ENCODE measurements at regions not wholly inside any gene's neighbourhood (a gene's known extent, or its start where the extent isn't known, plus 50 kb on each side); places are given as distances from the start of the nearest gene placed in this dataset.

DNA sequence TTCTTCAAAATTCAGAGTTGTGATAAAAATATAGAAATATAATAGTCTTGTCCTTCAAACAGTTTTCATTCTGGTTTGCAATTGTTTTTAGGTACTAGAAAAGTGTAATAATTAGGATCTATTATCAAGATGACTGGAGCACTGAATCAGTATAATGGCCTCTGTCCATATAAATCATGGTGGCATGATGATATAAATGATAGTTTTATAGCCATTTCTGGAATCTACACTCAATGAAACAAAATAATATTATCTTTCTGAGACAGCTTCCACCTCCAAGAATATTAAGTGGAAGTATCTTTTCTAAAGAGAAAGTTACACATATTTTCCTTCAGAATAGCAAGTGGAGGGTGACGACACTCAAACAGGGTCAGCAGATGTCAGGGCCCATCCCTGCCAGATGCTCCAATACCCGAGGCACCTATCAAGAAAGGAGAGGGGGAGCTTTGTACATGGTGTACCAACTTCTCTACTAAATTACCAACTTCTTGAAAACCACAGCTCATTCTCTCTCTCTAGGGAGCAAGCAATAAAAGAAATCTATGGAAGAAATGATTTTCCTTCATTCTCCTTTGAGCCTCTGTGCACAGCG lies 882.7 kb upstream of the CHAC2 start:
- H3K4me3 Mint-ChIP-seq (ENCODE audit: low read depth): no peak overlapping the region
- H3K36me3 Mint-ChIP-seq (ENCODE audit: insufficient read depth): no peaks in the 10 kb centered on the region
- no peak for DNase-seq (ENCODE audit: low spot score, unreplicated experiment)
- no peaks in the 10 kb centered on the region for H3K4me1 Mint-ChIP-seq (ENCODE audit: low read depth)
- TF ChIP-seq, protein P1, sequence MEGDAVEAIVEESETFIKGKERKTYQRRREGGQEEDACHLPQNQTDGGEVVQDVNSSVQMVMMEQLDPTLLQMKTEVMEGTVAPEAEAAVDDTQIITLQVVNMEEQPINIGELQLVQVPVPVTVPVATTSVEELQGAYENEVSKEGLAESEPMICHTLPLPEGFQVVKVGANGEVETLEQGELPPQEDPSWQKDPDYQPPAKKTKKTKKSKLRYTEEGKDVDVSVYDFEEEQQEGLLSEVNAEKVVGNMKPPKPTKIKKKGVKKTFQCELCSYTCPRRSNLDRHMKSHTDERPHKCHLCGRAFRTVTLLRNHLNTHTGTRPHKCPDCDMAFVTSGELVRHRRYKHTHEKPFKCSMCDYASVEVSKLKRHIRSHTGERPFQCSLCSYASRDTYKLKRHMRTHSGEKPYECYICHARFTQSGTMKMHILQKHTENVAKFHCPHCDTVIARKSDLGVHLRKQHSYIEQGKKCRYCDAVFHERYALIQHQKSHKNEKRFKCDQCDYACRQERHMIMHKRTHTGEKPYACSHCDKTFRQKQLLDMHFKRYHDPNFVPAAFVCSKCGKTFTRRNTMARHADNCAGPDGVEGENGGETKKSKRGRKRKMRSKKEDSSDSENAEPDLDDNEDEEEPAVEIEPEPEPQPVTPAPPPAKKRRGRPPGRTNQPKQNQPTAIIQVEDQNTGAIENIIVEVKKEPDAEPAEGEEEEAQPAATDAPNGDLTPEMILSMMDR (IDR thresholded peaks at IDR 0.05; ENCODE audit: unreplicated experiment): no peak
- H3K27ac Mint-ChIP-seq: no peak overlapping the region
- no peaks in the 10 kb centered on the region for H3K27me3 Mint-ChIP-seq
- no peaks in the 10 kb centered on the region for H3K9me3 Mint-ChIP-seq (ENCODE audit: low read depth)

DNA sequence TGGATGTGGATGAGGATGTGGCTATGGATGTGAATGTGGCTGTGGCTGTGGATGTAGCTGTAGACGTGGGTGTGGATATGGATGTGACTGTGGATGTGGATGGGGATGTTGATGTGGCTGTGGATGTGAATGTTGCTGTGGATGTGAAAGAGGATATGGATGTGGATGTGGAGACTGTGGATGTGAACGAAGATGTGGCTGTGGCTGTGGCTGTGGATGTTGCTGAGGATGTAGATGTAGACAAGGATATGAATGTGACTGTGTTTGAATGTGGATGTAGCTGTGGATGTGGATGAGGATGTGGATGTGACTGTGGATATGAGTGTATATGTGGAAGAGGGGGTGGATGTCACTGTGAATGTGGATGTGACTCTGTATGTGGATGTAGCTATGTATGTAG lies 884.6 kb upstream of the CHAC2 start:
- Mint-ChIP-seq H3K27ac (no peak overlapping the region), H3K27me3 (no peaks in the 10 kb centered on the region)
- TF ChIP-seq, protein P1 (IDR thresholded peaks at IDR 0.05; ENCODE audit: unreplicated experiment): no peak

DNA sequence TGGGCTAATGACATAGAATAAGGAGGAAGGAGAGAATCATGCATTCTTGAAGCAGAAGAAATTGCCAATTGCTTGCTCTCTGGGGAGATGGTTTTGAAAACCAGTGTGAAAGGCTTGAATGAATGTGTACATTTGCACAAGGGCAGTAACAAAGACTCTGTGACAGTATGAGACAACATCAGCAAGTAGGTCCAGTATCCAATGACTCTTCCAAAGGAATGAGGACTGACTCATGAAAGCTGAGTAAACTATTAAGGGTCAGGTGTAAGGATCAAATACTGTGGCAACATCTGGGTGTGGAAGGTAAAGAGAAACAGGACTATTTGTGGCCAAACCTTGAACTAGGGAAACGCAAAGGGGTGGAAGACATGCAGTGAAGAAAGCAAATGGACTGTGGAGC lies 886.0 kb upstream of the CHAC2 start:
- no peaks in the 10 kb centered on the region for H3K36me3 Mint-ChIP-seq (ENCODE audit: insufficient read depth)
- no peaks in the 10 kb centered on the region for H3K4me1 Mint-ChIP-seq (ENCODE audit: low read depth)
- H3K27me3 Mint-ChIP-seq: no peaks in the 10 kb centered on the region
- DNase-seq (ENCODE audit: low spot score, unreplicated experiment): no peak
- no peaks in the 10 kb centered on the region for H3K9me3 Mint-ChIP-seq (ENCODE audit: low read depth)
- H3K27ac Mint-ChIP-seq: no peak overlapping the region
- H3K4me3 Mint-ChIP-seq (ENCODE audit: low read depth): no peak overlapping the region
- TF ChIP-seq, protein P1 (IDR thresholded peaks at IDR 0.05; ENCODE audit: unreplicated experiment): no peak

More for the DNA sequence above, 884.6 kb upstream of the CHAC2 start:
- H3K9me3 Mint-ChIP-seq (ENCODE audit: low read depth): no peaks in the 10 kb centered on the region
- no peak overlapping the region for H3K4me3 Mint-ChIP-seq (ENCODE audit: low read depth)
- no peak for DNase-seq (ENCODE audit: low spot score, unreplicated experiment)
- no peaks in the 10 kb centered on the region for H3K4me1 Mint-ChIP-seq (ENCODE audit: low read depth)
- no peaks in the 10 kb centered on the region for H3K36me3 Mint-ChIP-seq (ENCODE audit: insufficient read depth)

DNA sequence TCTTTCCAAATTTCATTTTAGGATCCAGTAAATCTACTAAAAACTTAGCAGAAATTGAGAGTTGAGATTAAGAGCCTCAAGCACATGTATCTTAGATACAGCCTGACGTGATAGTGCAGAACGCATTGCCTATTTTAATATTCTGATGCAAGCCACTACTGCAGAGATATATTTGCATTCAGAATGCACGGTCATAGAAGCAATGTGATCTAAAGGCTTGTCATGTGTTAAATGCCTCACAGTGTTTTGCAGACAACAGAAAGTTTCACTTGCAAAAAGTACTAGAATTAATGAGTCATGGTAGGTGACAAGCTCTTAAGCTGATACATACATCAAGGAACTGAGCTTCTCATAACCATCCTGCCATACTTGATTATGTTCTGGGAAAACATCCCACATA lies 886.7 kb upstream of the CHAC2 start:
- Mint-ChIP-seq H3K9me3 (ENCODE audit: low read depth) (no peaks in the 10 kb centered on the region), H3K4me1 (ENCODE audit: low read depth) (no peaks in the 10 kb centered on the region), H3K27me3 (no peaks in the 10 kb centered on the region), H3K4me3 (ENCODE audit: low read depth) (no peak overlapping the region), H3K27ac (no peak overlapping the region), H3K36me3 (ENCODE audit: insufficient read depth) (no peaks in the 10 kb centered on the region)
- no peak for DNase-seq (ENCODE audit: low spot score, unreplicated experiment)
- TF ChIP-seq, protein P1 (IDR thresholded peaks at IDR 0.05; ENCODE audit: unreplicated experiment): no peak

DNA sequence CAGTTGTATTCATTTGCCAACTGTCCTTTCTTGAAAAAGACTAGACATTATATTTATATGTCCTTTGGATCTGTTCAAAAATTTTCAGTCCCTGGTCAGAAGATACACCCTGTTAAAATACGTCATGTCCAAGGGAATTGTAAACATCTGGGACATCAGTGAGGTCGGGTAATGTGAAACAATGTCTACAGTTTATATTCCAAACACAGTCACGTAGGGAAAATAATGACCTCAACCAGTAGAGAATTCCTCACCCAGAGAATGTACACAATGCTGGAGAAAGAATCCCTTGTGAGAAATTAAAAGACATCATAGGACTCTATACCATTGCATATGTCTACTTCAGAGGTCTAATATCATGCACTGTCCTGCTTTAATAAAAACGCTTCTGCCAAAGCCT lies 888.0 kb upstream of the CHAC2 start:
- DNase-seq (ENCODE audit: low spot score, unreplicated experiment): no peak
- Mint-ChIP-seq H3K4me1 (ENCODE audit: low read depth) (peaks cover 2% of the 10 kb centered on the region), H3K27ac (no peak overlapping the region), H3K4me3 (ENCODE audit: low read depth) (no peak overlapping the region), H3K27me3 (peaks cover 4% of the 10 kb centered on the region), H3K9me3 (ENCODE audit: low read depth) (no peaks in the 10 kb centered on the region), H3K36me3 (ENCODE audit: insufficient read depth) (no peaks in the 10 kb centered on the region)
- TF ChIP-seq, protein P1 (IDR thresholded peaks at IDR 0.05; ENCODE audit: unreplicated experiment): no peak

All from progenitor cell of endocrine pancreas (in vitro differentiated cells).